Mammary epithelial cell (primary cell): ENCODE measurements at regions not wholly inside any gene's neighbourhood (a gene's known extent, or its start where the extent isn't known, plus 50 kb on each side); places are given as distances from the start of the nearest gene placed in this dataset.

Experiments
- CTCF ChIP-seq, 2 donors: IDR thresholded peaks in 1 of 2; conservative IDR thresholded peaks in 1 of 2; 2 replicates each; pipeline ENCODE4 v1.5.1; 2011 to 2012; ENCODE audit warnings: inconsistent platforms in 2 of 2, low read length in 2 of 2, mild to moderate bottlenecking in 2 of 2, control low read depth in 1 of 2, low read depth in 1 of 2; ENCODE audit not compliant: insufficient read depth in 1 of 2; ENCODE audit errors: extremely low read depth in 1 of 2
- EZH2 ChIP-seq: IDR thresholded peaks from 2 replicates; pipeline ENCODE4 v1.6.1; 2012; ENCODE audit warnings: low read length, inconsistent platforms, borderline replicate concordance

GRCh38 chr16:72291531-72291981, 119.6 kb upstream of the PMFBP1 start:
- TF ChIP-seq EZH2, result no peak
- TF ChIP-seq CTCF (conservative IDR thresholded peaks at IDR 0.05 in 1 of 2, IDR thresholded peaks at IDR 0.05 in 1 of 2; ENCODE audit: extremely low read depth in 1 of 2, insufficient read depth in 1 of 2, low read depth in 1 of 2, low read length in 2 of 2), result no peak
